HuH-7.5 (cell line): ENCODE measurements at regions not wholly inside any gene's neighbourhood (a gene's known extent, or its start where the extent isn't known, plus 50 kb on each side); places are given as distances from the start of the nearest gene placed in this dataset.

Experiments used
- DNase-seq: peaks from one replicate; pipeline ENCODE4 v3.0.0; 2011; ENCODE audit warnings: low spot score

GRCh38 chrX:39915596-39915995 is 182.2 kb downstream of the BCOR start:
- DNase-seq, result no peak

DNA sequence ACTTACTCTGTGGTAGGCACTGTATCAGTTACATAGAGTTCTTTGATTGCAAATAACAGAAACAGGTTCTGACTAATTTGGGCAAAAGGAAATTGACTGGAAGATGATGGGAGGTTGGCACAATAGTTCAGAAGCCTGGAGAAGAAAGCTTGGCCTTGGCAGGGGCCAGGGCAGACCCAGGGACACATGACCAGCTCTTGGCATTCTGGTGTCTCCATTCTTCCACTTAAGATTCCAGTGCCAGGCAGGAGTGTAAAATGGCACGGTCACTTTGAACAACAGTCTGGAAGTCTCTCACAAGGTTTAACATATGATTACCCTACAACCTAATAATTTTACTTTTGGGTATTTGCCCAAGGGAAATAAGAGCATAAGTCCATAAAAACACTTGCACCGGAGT is 175.9 kb downstream of the BCOR start:
- DNase-seq, result no peak

- DNase-seq, result no peak
Observed at GRCh38 chrX:39922488-39922887, 175.3 kb downstream of the BCOR start.

GRCh38 chrX:39922926-39923325 is 174.8 kb downstream of the BCOR start:
- no peak for DNase-seq

DNA sequence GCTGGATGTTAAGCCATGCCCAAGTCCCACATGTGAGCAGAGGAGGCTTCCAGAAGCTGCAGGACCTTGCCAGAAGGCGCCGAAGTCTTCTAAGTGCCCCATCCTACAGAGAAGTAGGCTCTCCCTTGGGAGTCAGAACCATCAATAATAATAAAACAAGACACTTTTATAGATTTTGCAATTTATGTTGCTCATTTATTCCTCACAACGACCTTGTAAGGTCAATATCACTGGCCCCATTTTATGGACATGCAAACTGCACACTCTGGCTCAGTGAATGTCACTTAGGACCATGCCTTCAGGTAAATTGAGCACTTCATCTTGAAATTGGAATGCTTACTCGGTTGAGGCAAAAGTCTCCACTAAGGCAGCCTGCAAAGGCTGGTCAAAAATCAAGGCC is 170.4 kb downstream of the BCOR start:
- no peak for DNase-seq

DNA sequence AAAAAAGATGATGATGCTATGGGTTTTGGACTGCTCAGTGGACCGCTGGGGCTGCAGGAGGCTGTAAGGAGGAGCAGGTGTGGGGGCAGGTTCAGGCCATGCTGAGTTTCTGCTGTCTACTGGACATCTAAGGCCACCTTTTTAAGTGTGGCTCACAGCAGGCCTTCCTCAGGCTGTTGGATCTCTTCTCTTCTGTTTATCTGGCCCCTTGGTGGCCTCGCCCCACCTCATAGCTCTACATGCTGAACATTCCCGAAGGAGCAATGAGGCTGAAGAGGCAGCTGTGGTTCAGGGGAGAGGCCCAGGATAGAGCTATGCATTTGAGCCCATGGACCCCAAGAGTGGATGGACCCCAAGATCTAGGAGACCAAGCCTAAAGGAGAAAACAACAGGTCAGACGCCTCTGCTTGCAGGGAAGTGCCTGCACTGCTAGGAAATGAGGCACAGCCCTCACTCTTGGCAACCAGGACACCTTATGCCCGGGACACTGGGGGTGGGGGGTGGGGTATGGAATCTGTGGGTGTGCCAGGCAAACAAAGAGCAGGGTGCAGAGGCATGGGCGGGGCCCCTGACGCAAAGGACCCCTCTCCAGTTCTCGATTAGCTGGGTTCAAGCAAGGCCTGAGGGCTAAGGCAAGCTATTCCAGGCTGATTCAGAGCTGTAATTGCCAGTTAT is 168.9 kb downstream of the BCOR start:
- DNase-seq, result no peak

GRCh38 chrX:39929379-39930025 is 168.3 kb downstream of the BCOR start:
- DNase-seq, result no peak

DNA sequence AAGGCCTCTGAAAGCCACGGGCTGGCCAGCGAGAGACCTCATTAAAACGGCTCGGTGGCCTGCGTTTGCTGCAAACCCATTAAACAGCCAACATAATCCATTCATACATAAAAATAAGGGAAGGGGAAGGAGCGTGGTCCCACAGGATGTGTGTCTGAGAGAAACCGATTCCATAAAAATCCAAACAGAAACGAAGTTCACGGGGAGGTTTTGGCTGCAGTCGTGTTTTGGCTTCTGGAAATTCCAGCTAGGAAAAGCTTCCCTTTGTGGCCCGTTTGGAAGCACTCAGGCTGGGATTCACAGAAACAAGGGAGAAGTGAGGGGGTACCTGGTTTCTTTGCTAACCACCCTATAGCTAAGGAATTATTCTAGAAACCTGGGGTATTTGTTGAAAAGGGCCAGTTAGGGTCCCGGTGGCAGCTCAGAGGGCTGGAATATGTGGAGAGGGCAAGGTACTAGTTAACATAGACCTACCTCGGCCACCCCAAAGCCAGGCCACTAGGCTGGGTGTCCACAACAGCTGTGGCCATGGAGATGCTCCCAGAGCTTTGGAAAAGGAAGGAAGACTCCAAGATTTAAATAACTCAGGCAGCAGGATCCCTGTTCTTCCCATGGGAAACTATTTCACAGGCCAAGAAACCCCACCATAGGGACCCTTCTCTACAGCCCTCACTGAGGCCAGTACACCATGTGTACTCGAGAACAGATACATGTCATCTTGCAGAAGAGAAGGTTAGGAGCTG is 166.8 kb downstream of the BCOR start:
- no peak for DNase-seq

- DNase-seq, result no peak
Observed at GRCh38 chrX:39931529-39932282, 166.1 kb downstream of the BCOR start.

- no peak for DNase-seq
Observed at GRCh38 chrX:39935411-39936064, 162.2 kb downstream of the BCOR start.

- DNase-seq, result no peak
Observed at GRCh38 chrX:39936886-39937770, 160.6 kb downstream of the BCOR start.

- no peak for DNase-seq
Observed at GRCh38 chrX:39938466-39938865, 159.3 kb downstream of the BCOR start.

- no peak for DNase-seq
Observed at GRCh38 chrX:39939678-39940077, 158.1 kb downstream of the BCOR start.

GRCh38 chrX:39941332-39941920 is 156.3 kb downstream of the BCOR start:
- DNase-seq, result no peak

GRCh38 chrX:39944416-39944815 is 153.3 kb downstream of the BCOR start:
- no peak for DNase-seq

DNA sequence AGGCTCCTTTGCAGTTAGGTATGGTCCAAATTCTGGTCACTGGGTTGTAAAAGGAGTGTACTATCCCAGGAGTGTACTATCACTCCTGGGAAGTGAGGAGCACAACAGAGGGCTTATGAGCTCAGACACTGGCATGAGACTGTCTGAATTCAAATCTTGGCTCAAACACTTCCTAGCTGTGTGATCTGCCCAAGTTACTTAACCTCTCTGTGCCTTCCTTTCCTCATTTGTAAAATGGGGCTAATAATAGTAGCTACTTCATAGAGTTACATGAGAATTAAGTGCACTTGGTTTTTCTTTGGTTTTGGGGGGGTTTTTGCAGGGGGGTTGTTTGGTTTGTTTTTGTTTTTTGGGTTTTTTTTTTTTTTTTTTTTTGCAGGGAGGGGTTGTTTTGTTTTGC is 152.0 kb downstream of the BCOR start:
- no peak for DNase-seq

- no peak for DNase-seq
Observed at GRCh38 chrX:39946822-39947221, 150.9 kb downstream of the BCOR start.

DNA sequence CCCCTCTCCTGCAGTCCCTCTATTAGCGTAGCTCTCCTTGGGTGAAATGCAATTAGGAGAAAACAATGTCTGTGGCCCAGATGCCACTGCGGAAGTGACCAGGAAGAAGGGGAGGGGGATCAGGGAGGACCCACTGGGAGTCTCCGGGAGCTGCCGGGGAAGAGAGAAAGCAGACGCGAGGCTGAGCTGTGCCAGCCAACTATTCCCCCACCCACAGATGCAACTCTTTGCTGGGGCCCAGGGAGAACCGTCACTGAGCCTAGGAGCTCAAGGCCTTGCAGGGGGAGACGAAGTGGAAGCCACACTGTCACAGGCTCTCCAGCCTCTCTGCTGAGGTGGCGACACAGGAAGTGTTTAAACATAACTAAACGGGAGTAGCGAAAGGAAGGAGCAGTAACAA is 149.2 kb downstream of the BCOR start:
- DNase-seq, result no peak

GRCh38 chrX:39950018-39950688 is 147.6 kb downstream of the BCOR start:
- DNase-seq, result no peak

DNA sequence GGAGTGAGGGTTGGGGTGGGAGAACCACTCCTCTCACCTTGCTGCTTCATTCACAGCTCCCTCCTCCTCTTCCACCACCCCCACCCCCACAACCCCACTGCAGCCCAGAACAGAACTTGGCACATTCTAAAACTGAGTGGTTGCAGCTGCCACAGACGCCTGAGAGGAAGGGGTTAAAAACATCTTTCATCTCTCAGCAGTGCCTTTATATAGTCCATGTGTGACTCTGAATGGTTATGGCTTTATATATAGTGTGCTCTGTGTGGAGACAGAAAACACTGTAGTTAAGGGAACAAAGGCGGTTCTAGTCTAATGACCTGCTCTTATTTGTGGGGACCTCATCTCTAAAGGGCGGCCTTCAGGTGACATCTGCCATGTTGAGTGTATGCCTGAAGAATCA is 144.8 kb downstream of the BCOR start:
- no peak for DNase-seq
